Liver (tissue), 8 donors: ENCODE measurements at regions not wholly inside any gene's neighbourhood (a gene's known extent, or its start where the extent isn't known, plus 50 kb on each side); places are given as distances from the start of the nearest gene placed in this dataset.

ENCODE experiments used
- DNase-seq: peaks from one replicate; pipeline ENCODE4 v3.0.0-alpha.2; 2017; ENCODE audit warnings: low spot score
- H3K27ac ChIP-seq, 2 donors: one replicate each; pipeline ENCODE4 v1.7.0; 2013; ENCODE audit warnings: inconsistent platforms in 2 of 2, low read length in 2 of 2, control low read depth in 1 of 2, low read depth in 1 of 2, mild to moderate bottlenecking in 1 of 2
- H3K27me3 ChIP-seq, 4 donors: one replicate each; pipeline versions ENCODE4 v1.6.1 to v1.7.0; 2013; ENCODE audit warnings: low read length in 3 of 4, inconsistent platforms in 1 of 4, mild to moderate bottlenecking in 1 of 4, moderate library complexity in 1 of 4; ENCODE audit not compliant: control insufficient read depth in 4 of 4, insufficient read depth in 4 of 4
- H3K36me3 ChIP-seq, 4 donors: one replicate each; pipeline versions ENCODE4 v1.6.1 to v1.7.0; 2013; ENCODE audit warnings: low read length in 3 of 4, mild to moderate bottlenecking in 3 of 4, low read depth in 1 of 4, moderate library complexity in 1 of 4; ENCODE audit not compliant: control insufficient read depth in 4 of 4, insufficient read depth in 3 of 4
- H3K4me1 ChIP-seq, 4 donors: one replicate each; pipeline versions ENCODE4 v1.6.1 to v1.7.0; 2013; ENCODE audit warnings: low read length in 3 of 4, mild to moderate bottlenecking in 3 of 4, moderate library complexity in 1 of 4; ENCODE audit not compliant: control insufficient read depth in 4 of 4, insufficient read depth in 4 of 4
- H3K4me3 ChIP-seq, 3 donors: one replicate each; pipeline versions ENCODE4 v1.6.1 to v1.7.0; 2013; ENCODE audit warnings: low read length in 3 of 3, control low read depth in 1 of 3, low read depth in 1 of 3, mild to moderate bottlenecking in 1 of 3
- H3K9ac ChIP-seq, 2 donors: one replicate each; pipeline ENCODE4 v1.7.0; 2013; ENCODE audit warnings: low read length in 2 of 2, mild to moderate bottlenecking in 2 of 2, moderate library complexity in 2 of 2, control low read depth in 1 of 2, low read depth in 1 of 2
- H3K9me3 ChIP-seq, 4 donors: one replicate each; pipeline versions ENCODE4 v1.6.1 to v1.7.0; 2013; ENCODE audit warnings: low read length in 3 of 4; ENCODE audit not compliant: control insufficient read depth in 4 of 4
- ATF3 ChIP-seq: IDR thresholded peaks from 2 replicates; pipeline ENCODE4 v1.6.1; 2016; ENCODE audit warnings: antibody characterized with exemption
- CTCF ChIP-seq: fragments of 150-350 bp; IDR thresholded peaks from 2 replicates; pipeline ENCODE4 v1.5.1; 2017; ENCODE audit warnings: improper control_type of control experiment, low read depth, low read length; ENCODE audit not compliant: missing input control
- EGR1 ChIP-seq, 2 donors: IDR thresholded peaks; 2 replicates each; pipeline ENCODE4 v1.6.1; 2016 to 2018; ENCODE audit warnings: antibody characterized with exemption in 2 of 2, low read depth in 2 of 2
- FOXA1 ChIP-seq: IDR thresholded peaks from 2 replicates; pipeline ENCODE4 v1.6.1; 2016; ENCODE audit warnings: antibody characterized with exemption
- FOXA2 ChIP-seq: IDR thresholded peaks from 2 replicates; pipeline ENCODE4 v1.6.1; 2016; ENCODE audit warnings: antibody characterized with exemption
- GABPA ChIP-seq, 2 donors: IDR thresholded peaks in 1 of 2; conservative IDR thresholded peaks in 1 of 2; 2 replicates each; pipeline ENCODE4 v1.6.1; 2016; ENCODE audit warnings: antibody characterized with exemption in 2 of 2, mild to moderate bottlenecking in 1 of 2, moderate library complexity in 1 of 2
- HNF4A ChIP-seq, 2 donors: conservative IDR thresholded peaks; 2 replicates each; pipeline ENCODE4 v1.6.1; 2016; ENCODE audit warnings: antibody characterized with exemption in 2 of 2, mild to moderate bottlenecking in 2 of 2
- HNF4G ChIP-seq: IDR thresholded peaks from 2 replicates; pipeline ENCODE4 v1.6.1; 2016; ENCODE audit warnings: antibody characterized with exemption
- JUND ChIP-seq, 2 donors: IDR thresholded peaks; 2 replicates each; pipeline ENCODE4 v1.6.1; 2016; ENCODE audit warnings: antibody characterized with exemption in 2 of 2
- MAX ChIP-seq: IDR thresholded peaks from 2 replicates; pipeline ENCODE4 v1.6.1; 2016; ENCODE audit warnings: antibody characterized with exemption
- NR2F2 ChIP-seq: IDR thresholded peaks from 2 replicates; pipeline ENCODE4 v1.6.1; 2016; ENCODE audit warnings: antibody characterized with exemption
- RAD21 ChIP-seq, 2 donors: IDR thresholded peaks; 2 replicates each; pipeline ENCODE4 v1.6.1; 2016; ENCODE audit warnings: antibody characterized with exemption in 2 of 2, mild to moderate bottlenecking in 2 of 2
- REST ChIP-seq: IDR thresholded peaks from 2 replicates; pipeline ENCODE4 v1.6.1; 2016; ENCODE audit warnings: antibody characterized with exemption, mild to moderate bottlenecking
- RXRA ChIP-seq, 2 donors: IDR thresholded peaks; 2 replicates each; pipeline ENCODE4 v1.6.1; 2017 to 2018; ENCODE audit warnings: antibody characterized with exemption in 2 of 2, mild to moderate bottlenecking in 1 of 2
- SP1 ChIP-seq: IDR thresholded peaks from 2 replicates; pipeline ENCODE4 v1.6.1; 2018; ENCODE audit warnings: antibody characterized with exemption, mild to moderate bottlenecking
- TAF1 ChIP-seq: conservative IDR thresholded peaks from 2 replicates; pipeline ENCODE4 v1.6.1; 2016; ENCODE audit warnings: antibody characterized with exemption, mild to moderate bottlenecking
- YY1 ChIP-seq: IDR thresholded peaks from 2 replicates; pipeline ENCODE4 v1.6.1; 2016; ENCODE audit warnings: antibody characterized with exemption, mild to moderate bottlenecking
- ZBTB33 ChIP-seq: IDR thresholded peaks from 2 replicates; pipeline ENCODE4 v1.6.1; 2016; ENCODE audit warnings: antibody characterized with exemption
- WGBS: extraction: QIAGEN DNeasy Blood & Tissue Kit; methylation state at CpG from one replicate; pipeline ENCODE4 v1.1.7; 2013; 5-methylcytosine and 5-hydroxymethylcytosine counted together
- donor health status: healthy.
- donor health status: healthy.
- donor health status: healthy.
- donor health status: healthy.
- donor health status: healthy.

GRCh38 chr11:127971448-127971847 is 615.9 kb downstream of the ETS1 start:
- no peak for DNase-seq
- peaks cover 0 to 5% (median under 1%) of the 10 kb centered on the region in 4 donors for H3K4me1 ChIP-seq
- no peak overlapping the region for H3K27ac ChIP-seq
- TF ChIP-seq REST (no peak), GABPA (IDR thresholded peaks at IDR 0.05 in 1 of 2, conservative IDR thresholded peaks at IDR 0.05 in 1 of 2) (no peak), FOXA2 (no peak), YY1 (peak; percentile 56), CTCF (no peak), ATF3 (no peak), ZBTB33 (no peak), EGR1 (IDR thresholded peaks at IDR 0.05; ENCODE audit: low read depth in 2 of 2) (no peak), HNF4G (no peak), SP1 (no peak), TAF1 (no peak), FOXA1 (no peak), RAD21 (IDR thresholded peaks at IDR 0.05) (peak in 1 of 2 donors; percentile 35), MAX (no peak), RXRA (IDR thresholded peaks at IDR 0.05) (peak in 1 of 2 donors; percentile 57), HNF4A (conservative IDR thresholded peaks at IDR 0.05) (peak in 1 of 2 donors; percentile 50), NR2F2 (no peak), JUND (IDR thresholded peaks at IDR 0.05) (no peak)
- WGBS = 53% methylated on average over 5 of the region's 5 CpGs
- H3K4me3 ChIP-seq = no peak overlapping the region
- H3K9me3 ChIP-seq = no peaks in the 10 kb centered on the region
- no peaks in the 10 kb centered on the region for H3K27me3 ChIP-seq
- H3K9ac ChIP-seq = no peak overlapping the region
- H3K36me3 ChIP-seq = no peaks in the 10 kb centered on the region
